NT2/D1 (cell line): ENCODE measurements at regions not wholly inside any gene's neighbourhood (a gene's known extent, or its start where the extent isn't known, plus 50 kb on each side); places are given as distances from the start of the nearest gene placed in this dataset.

Experiments
- SUZ12 ChIP-seq: IDR thresholded peaks from 2 replicates; pipeline ENCODE4 v1.6.1; 2011; ENCODE audit not compliant: insufficient read length, insufficient read depth; ENCODE audit errors: extremely low read depth
- ZNF274 ChIP-seq: IDR thresholded peaks from 2 replicates; pipeline ENCODE4 v1.6.1; 2011; ENCODE audit warnings: mild to moderate bottlenecking, low read depth, low read length

GRCh38 chr18:25563346-25563745 is 211.4 kb upstream of the ZNF521 start:
- no peak for TF ChIP-seq SUZ12
- no peak for TF ChIP-seq ZNF274
